Mesenchymal stem cell (in vitro differentiated cells and primary cell): ENCODE measurements at regions not wholly inside any gene's neighbourhood (a gene's known extent, or its start where the extent isn't known, plus 50 kb on each side); places are given as distances from the start of the nearest gene placed in this dataset.
A peak's percentile ranks its signal among the peaks of the same experiment; 100 is the strongest.
"Not testable (repeated sequence)": the region's sequence is repeated elsewhere in the genome, so short reads cannot be mapped to it uniquely, and the experiment has no call there.

Experiments used
- DNase-seq: peaks from one replicate; pipeline ENCODE4 v3.0.0-alpha.2; 2013
- H2AFZ ChIP-seq: one replicate; pipeline ENCODE4 v1.6.1; 2013; ENCODE audit warnings: low read depth, mild to moderate bottlenecking, control low read depth, inconsistent platforms, low read length, moderate library complexity
- H2AK5ac ChIP-seq: 2 replicates; pipeline ENCODE4 v1.6.1; 2013; ENCODE audit warnings: low read length, moderate library complexity, mild to moderate bottlenecking, inconsistent platforms; ENCODE audit not compliant: severe bottlenecking
- H2BK120ac ChIP-seq: one replicate; pipeline ENCODE4 v1.6.1; 2013; ENCODE audit warnings: low read depth, mild to moderate bottlenecking, inconsistent platforms, low read length, moderate library complexity
- H2BK12ac ChIP-seq, 2 experiments: one replicate each; pipeline ENCODE4 v1.6.1; 2013; ENCODE audit warnings: inconsistent platforms in 2 of 2, low read length in 2 of 2, mild to moderate bottlenecking in 2 of 2, moderate library complexity in 2 of 2, control low read depth in 1 of 2
- H2BK15ac ChIP-seq: one replicate; pipeline ENCODE4 v1.6.1; 2013; ENCODE audit warnings: mild to moderate bottlenecking, low read depth, inconsistent platforms; ENCODE audit not compliant: poor library complexity, severe bottlenecking
- H2BK5ac ChIP-seq: 2 replicates; pipeline ENCODE4 v1.6.1; 2013; ENCODE audit warnings: low read depth, mild to moderate bottlenecking, low read length, control low read depth, inconsistent platforms; ENCODE audit not compliant: poor library complexity, severe bottlenecking
- H3K14ac ChIP-seq, 2 experiments: one replicate each; pipeline ENCODE4 v1.6.1; 2013; ENCODE audit warnings: inconsistent platforms in 2 of 2, low read length in 2 of 2, control low read depth in 1 of 2, mild to moderate bottlenecking in 1 of 2, moderate library complexity in 1 of 2
- H3K18ac ChIP-seq, 2 experiments: one replicate each; pipeline ENCODE4 v1.6.1; 2013; ENCODE audit warnings: inconsistent platforms in 2 of 2, low read length in 2 of 2, control low read depth in 1 of 2, low read depth in 1 of 2, mild to moderate bottlenecking in 1 of 2
- H3K23ac ChIP-seq, 2 experiments: one replicate each; pipeline ENCODE4 v1.6.1; 2013; ENCODE audit warnings: inconsistent platforms in 2 of 2, low read length in 2 of 2, mild to moderate bottlenecking in 2 of 2, moderate library complexity in 2 of 2, control low read depth in 1 of 2
- H3K27ac ChIP-seq: 2 replicates; pipeline ENCODE4 v1.5.1; 2013; ENCODE audit warnings: mild to moderate bottlenecking, moderate library complexity, low read length, control low read depth, inconsistent platforms; ENCODE audit not compliant: poor library complexity, severe bottlenecking
- H3K27me3 ChIP-seq, 2 experiments: 2 replicates each; pipeline versions ENCODE4 v1.6.1 to v1.7.0; 2013; ENCODE audit warnings: low read length in 2 of 2, mild to moderate bottlenecking in 2 of 2, moderate library complexity in 2 of 2, control low read depth in 1 of 2, inconsistent platforms in 1 of 2; ENCODE audit not compliant: control insufficient read depth in 1 of 2, insufficient read depth in 1 of 2
- H3K36me3 ChIP-seq, 2 experiments: 2 replicates each; pipeline versions ENCODE4 v1.6.1 to v1.7.0; 2013; ENCODE audit warnings: low read length in 2 of 2, control low read depth in 1 of 2, inconsistent platforms in 1 of 2, low read depth in 1 of 2, mild to moderate bottlenecking in 1 of 2; ENCODE audit not compliant: insufficient read depth in 2 of 2, control insufficient read depth in 1 of 2
- H3K4ac ChIP-seq, 2 experiments: one replicate each; pipeline ENCODE4 v1.6.1; 2013; ENCODE audit warnings: inconsistent platforms in 2 of 2, low read length in 2 of 2, mild to moderate bottlenecking in 2 of 2, moderate library complexity in 2 of 2, control low read depth in 1 of 2, low read depth in 1 of 2
- H3K4me1 ChIP-seq: 2 replicates; pipeline ENCODE4 v1.6.1; 2013; ENCODE audit warnings: low read depth, low read length, control low read depth; ENCODE audit not compliant: control insufficient read depth, insufficient read depth
- H3K4me2 ChIP-seq: 2 replicates; pipeline ENCODE4 v1.6.1; 2013; ENCODE audit warnings: low read length, mild to moderate bottlenecking, inconsistent platforms; ENCODE audit not compliant: poor library complexity, severe bottlenecking
- H3K4me3 ChIP-seq, 2 experiments: 2 replicates each; pipeline versions ENCODE4 v1.5.1 to v1.7.0; 2013; ENCODE audit warnings: low read length in 2 of 2, mild to moderate bottlenecking in 2 of 2, control low read depth in 1 of 2, low read depth in 1 of 2; ENCODE audit not compliant: insufficient read depth in 1 of 2
- H3K79me1 ChIP-seq: replicated peaks from 2 replicates; pipeline ENCODE4 v1.6.1; 2013; ENCODE audit warnings: mild to moderate bottlenecking, control low read depth, low read length, inconsistent platforms; ENCODE audit not compliant: poor library complexity, severe bottlenecking
- H3K9ac ChIP-seq: 2 replicates; pipeline ENCODE4 v1.7.0; 2013; ENCODE audit warnings: mild to moderate bottlenecking, low read length, moderate library complexity
- H3K9me3 ChIP-seq: 2 replicates; pipeline ENCODE4 v1.7.0; 2013; ENCODE audit warnings: mild to moderate bottlenecking, low read length; ENCODE audit not compliant: control insufficient read depth
- H4K8ac ChIP-seq: one replicate; pipeline ENCODE4 v1.6.1; 2013; ENCODE audit warnings: inconsistent platforms, mild to moderate bottlenecking, low read length, moderate library complexity
- H4K91ac ChIP-seq: one replicate; pipeline ENCODE4 v1.6.1; 2013; ENCODE audit warnings: mild to moderate bottlenecking, low read length, inconsistent platforms
- WGBS: methylation state at CpG from one replicate; pipeline ENCODE4 v1.1.7; 2013; ENCODE audit warnings: mixed read lengths; 5-methylcytosine and 5-hydroxymethylcytosine counted together

DNA sequence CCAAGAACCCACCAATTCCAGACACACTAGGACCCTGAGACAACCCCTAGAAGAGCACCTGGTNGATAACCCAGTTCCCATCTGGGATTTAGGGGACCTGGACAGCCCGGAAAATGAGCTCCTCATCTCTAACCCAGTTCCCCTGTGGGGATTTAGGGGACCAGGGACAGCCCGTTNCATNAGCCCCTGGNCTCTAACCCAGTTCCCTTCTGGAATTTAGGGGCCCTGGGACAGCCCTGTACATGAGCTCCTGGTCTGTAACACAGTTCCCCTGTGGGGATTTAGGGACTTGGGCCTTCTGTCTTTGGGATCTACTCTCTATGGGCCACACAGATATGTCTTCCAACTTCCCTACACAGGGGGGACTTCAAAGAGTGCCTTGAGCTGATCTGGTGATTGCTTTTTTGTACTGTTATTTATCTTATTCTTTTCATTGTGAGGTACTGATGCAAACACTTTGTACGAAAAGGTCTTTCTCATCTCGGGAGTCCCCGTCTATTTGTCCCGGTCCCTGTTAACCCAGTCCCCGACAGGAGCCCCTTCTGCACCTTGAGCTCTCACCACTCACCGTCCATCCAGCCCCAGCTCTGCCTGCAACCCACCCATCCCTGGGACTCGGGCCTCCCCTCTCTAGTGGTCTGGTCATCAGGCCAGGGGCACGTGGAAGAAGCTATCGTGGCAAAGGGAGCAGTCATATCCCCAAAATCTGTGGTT, 58.2 kb upstream of the PLCXD1 start:
- not testable (repeated sequence) for H4K8ac ChIP-seq, H3K14ac ChIP-seq, H3K27ac ChIP-seq, H3K23ac ChIP-seq, H2BK12ac ChIP-seq, H3K4me1 ChIP-seq, H2AK5ac ChIP-seq, H3K4ac ChIP-seq, H3K9ac ChIP-seq, H2AFZ ChIP-seq, H3K4me2 ChIP-seq, H2BK15ac ChIP-seq, H3K18ac ChIP-seq, H3K79me1 ChIP-seq, H3K27me3 ChIP-seq, H3K4me3 ChIP-seq, H3K36me3 ChIP-seq, H2BK120ac ChIP-seq, H2BK5ac ChIP-seq, DNase-seq, H3K9me3 ChIP-seq, H4K91ac ChIP-seq
- no CpG with 5 or more reads among the region's 11 CpGs for WGBS

- not testable (repeated sequence) for H3K4me1 ChIP-seq, H2BK15ac ChIP-seq, H3K9ac ChIP-seq, DNase-seq, H2AFZ ChIP-seq, H2AK5ac ChIP-seq, H2BK12ac ChIP-seq, H3K27ac ChIP-seq, H3K4ac ChIP-seq, H3K9me3 ChIP-seq, H3K36me3 ChIP-seq, H4K8ac ChIP-seq, H2BK120ac ChIP-seq, H3K79me1 ChIP-seq, H3K4me3 ChIP-seq, H3K14ac ChIP-seq, H3K4me2 ChIP-seq, H2BK5ac ChIP-seq, H3K27me3 ChIP-seq, H3K23ac ChIP-seq, H3K18ac ChIP-seq, H4K91ac ChIP-seq
- WGBS = no CpG with 5 or more reads among the region's 7 CpGs
Measured at GRCh38 chrX:223514-223854, 57.7 kb upstream of the PLCXD1 start.

GRCh38 chrX:226474-227164, 54.6 kb upstream of the PLCXD1 start:
- H3K9me3 ChIP-seq, H2AK5ac ChIP-seq, H3K36me3 ChIP-seq, H3K4me3 ChIP-seq, H2BK120ac ChIP-seq, H3K14ac ChIP-seq, H2BK5ac ChIP-seq, H4K8ac ChIP-seq, H3K79me1 ChIP-seq, H3K23ac ChIP-seq, H3K27ac ChIP-seq, H3K4me2 ChIP-seq, H2BK12ac ChIP-seq, H3K27me3 ChIP-seq, H3K4ac ChIP-seq, H3K4me1 ChIP-seq, H4K91ac ChIP-seq, H2AFZ ChIP-seq, H2BK15ac ChIP-seq, H3K9ac ChIP-seq: not testable (repeated sequence)
- no CpG with 5 or more reads among the region's 47 CpGs for WGBS
- DNase-seq = peak; percentile 34
- H3K18ac ChIP-seq = peak overlapping the region in 1 of 2 experiments; percentile 52

DNA sequence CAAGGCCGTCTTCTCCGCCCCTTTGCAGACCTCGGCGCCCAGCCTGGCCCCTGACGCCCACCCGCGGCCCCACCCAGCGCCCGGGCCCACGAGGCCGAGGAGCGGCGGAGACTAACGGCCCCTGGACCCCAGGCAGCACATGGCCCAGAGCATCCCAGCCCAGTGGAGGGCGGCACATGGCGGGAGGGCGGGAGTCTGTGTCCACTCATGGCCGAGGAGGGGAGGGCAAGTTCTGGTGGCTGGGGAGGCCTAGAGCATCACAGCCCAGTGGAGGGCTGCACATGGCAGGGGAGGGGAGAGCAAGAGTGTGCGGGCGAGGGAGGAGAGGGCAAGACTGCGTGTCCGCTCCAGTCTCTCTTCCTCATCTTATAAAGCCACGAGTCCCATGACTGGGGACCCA, 53.8 kb upstream of the PLCXD1 start:
- not testable (repeated sequence) for DNase-seq, H3K14ac ChIP-seq, H3K9me3 ChIP-seq, H3K9ac ChIP-seq, H3K36me3 ChIP-seq, H3K4me1 ChIP-seq, H2BK15ac ChIP-seq, H2AFZ ChIP-seq, H3K18ac ChIP-seq, H3K79me1 ChIP-seq, H2BK5ac ChIP-seq, H3K27me3 ChIP-seq, H2AK5ac ChIP-seq, H4K8ac ChIP-seq, H2BK120ac ChIP-seq, H4K91ac ChIP-seq, H3K4ac ChIP-seq, H3K4me2 ChIP-seq, H3K23ac ChIP-seq, H3K27ac ChIP-seq, H2BK12ac ChIP-seq, H3K4me3 ChIP-seq
- WGBS = no CpG with 5 or more reads among the region's 23 CpGs
